ENCODE measurements at regions not wholly inside any gene's neighbourhood (a gene's known extent, or its start where the extent isn't known, plus 50 kb on each side); places are given as distances from the start of the nearest gene placed in this dataset.

- 91% methylated on average over 1 of the region's 1 CpG for WGBS
- H3K9ac ChIP-seq (ENCODE audit: low read depth in 1 of 2, low read length in 2 of 2): no peak overlapping the region
- no peak overlapping the region for H3K4me3 ChIP-seq (ENCODE audit: low read depth in 1 of 3, low read length in 3 of 3)
- no peaks in the 10 kb centered on the region for H3K27me3 ChIP-seq (ENCODE audit: control insufficient read depth in 4 of 4, insufficient read depth in 4 of 4, low read length in 3 of 4)
- TF ChIP-seq HNF4G (IDR thresholded peaks at IDR 0.05) (no peak), RXRA (IDR thresholded peaks at IDR 0.05) (no peak), ZBTB33 (IDR thresholded peaks at IDR 0.05) (no peak), EGR1 (IDR thresholded peaks at IDR 0.05; ENCODE audit: low read depth in 2 of 2) (no peak), FOXA2 (IDR thresholded peaks at IDR 0.05) (no peak), SP1 (IDR thresholded peaks at IDR 0.05) (no peak), JUND (IDR thresholded peaks at IDR 0.05) (no peak), ATF3 (IDR thresholded peaks at IDR 0.05) (no peak), TAF1 (conservative IDR thresholded peaks at IDR 0.05) (no peak), RAD21 (IDR thresholded peaks at IDR 0.05) (no peak), CTCF (IDR thresholded peaks at IDR 0.05; ENCODE audit: low read depth, low read length, missing input control) (no peak), NR2F2 (IDR thresholded peaks at IDR 0.05) (no peak), YY1 (IDR thresholded peaks at IDR 0.05) (no peak), MAX (IDR thresholded peaks at IDR 0.05) (no peak), HNF4A (conservative IDR thresholded peaks at IDR 0.05) (no peak), GABPA (IDR thresholded peaks at IDR 0.05 in 1 of 2, conservative IDR thresholded peaks at IDR 0.05 in 1 of 2) (no peak)
- no peaks in the 10 kb centered on the region for H3K36me3 ChIP-seq (ENCODE audit: control insufficient read depth in 4 of 4, insufficient read depth in 3 of 4, low read depth in 1 of 4, low read length in 3 of 4)
- H3K9me3 ChIP-seq (ENCODE audit: control insufficient read depth in 4 of 4, low read length in 3 of 4): no peaks in the 10 kb centered on the region
- no peak for DNase-seq (ENCODE audit: low spot score)
- no peak overlapping the region for H3K27ac ChIP-seq (ENCODE audit: low read depth in 1 of 2, low read length in 2 of 2)
- H3K4me1 ChIP-seq (ENCODE audit: control insufficient read depth in 4 of 4, insufficient read depth in 4 of 4, low read length in 3 of 4): no peaks in the 10 kb centered on the region
Observed at GRCh38 chr6:103001724-103002123, 1608.2 kb downstream of the GRIK2 start.

- Histone ChIP-seq H3K27ac (ENCODE audit: low read depth in 1 of 2, low read length in 2 of 2) (no peak overlapping the region), H3K4me1 (ENCODE audit: control insufficient read depth in 4 of 4, insufficient read depth in 4 of 4, low read length in 3 of 4) (no peaks in the 10 kb centered on the region), H3K36me3 (ENCODE audit: control insufficient read depth in 4 of 4, insufficient read depth in 3 of 4, low read depth in 1 of 4, low read length in 3 of 4) (no peaks in the 10 kb centered on the region), H3K9ac (ENCODE audit: low read depth in 1 of 2, low read length in 2 of 2) (no peak overlapping the region), H3K27me3 (ENCODE audit: control insufficient read depth in 4 of 4, insufficient read depth in 4 of 4, low read length in 3 of 4) (no peaks in the 10 kb centered on the region), H3K9me3 (ENCODE audit: control insufficient read depth in 4 of 4, low read length in 3 of 4) (no peaks in the 10 kb centered on the region), H3K4me3 (ENCODE audit: low read depth in 1 of 3, low read length in 3 of 3) (no peak overlapping the region)
- no peak for DNase-seq (ENCODE audit: low spot score)
- no peak for TF ChIP-seq ZBTB33 (IDR thresholded peaks at IDR 0.05)
- TF ChIP-seq JUND (IDR thresholded peaks at IDR 0.05): no peak
- no peak for TF ChIP-seq YY1 (IDR thresholded peaks at IDR 0.05)
- TF ChIP-seq ATF3 (IDR thresholded peaks at IDR 0.05): no peak
- WGBS: 24% methylated on average over 8 of the region's 8 CpGs
Observed at GRCh38 chr6:103000688-103001087, 1607.2 kb downstream of the GRIK2 start.

All from liver (tissue), 8 donors.